Activated gamma-delta T cell treated with Interleukin-2 at 50 U/mL for 16 hours (primary cell): ENCODE measurements at regions not wholly inside any gene's neighbourhood (a gene's known extent, or its start where the extent isn't known, plus 50 kb on each side); places are given as distances from the start of the nearest gene placed in this dataset.

Experiments
- DNase-seq: peaks from one replicate; pipeline ENCODE4 v3.0.0-alpha.2; 2020

GRCh38 chr2:71919708-71920107, 228.0 kb downstream of the CYP26B1 start:
- no peak for DNase-seq

- DNase-seq: no peak
Observed at GRCh38 chr2:71910277-71910676, 237.4 kb downstream of the CYP26B1 start.

GRCh38 chr2:71908798-71909197, 238.9 kb downstream of the CYP26B1 start:
- DNase-seq: no peak

DNA sequence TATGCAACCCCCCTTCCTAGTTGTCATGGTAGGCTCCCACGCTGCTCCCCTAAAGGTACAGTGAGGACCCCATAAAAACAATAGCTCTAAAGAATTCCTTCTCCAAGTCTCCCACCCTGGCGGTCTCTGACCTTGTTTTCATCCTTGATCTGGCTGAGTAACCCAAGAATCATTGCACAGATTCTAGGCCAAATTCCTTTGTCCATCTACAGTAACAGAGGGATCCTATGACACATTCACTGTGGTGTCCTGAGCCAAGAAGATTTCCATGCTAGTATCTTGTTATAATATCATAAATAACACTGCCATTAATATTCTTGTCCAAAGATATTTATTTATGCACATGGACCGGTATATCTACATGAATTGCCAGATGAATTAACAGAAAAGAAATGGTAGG, 240.2 kb downstream of the CYP26B1 start:
- DNase-seq: no peak

DNA sequence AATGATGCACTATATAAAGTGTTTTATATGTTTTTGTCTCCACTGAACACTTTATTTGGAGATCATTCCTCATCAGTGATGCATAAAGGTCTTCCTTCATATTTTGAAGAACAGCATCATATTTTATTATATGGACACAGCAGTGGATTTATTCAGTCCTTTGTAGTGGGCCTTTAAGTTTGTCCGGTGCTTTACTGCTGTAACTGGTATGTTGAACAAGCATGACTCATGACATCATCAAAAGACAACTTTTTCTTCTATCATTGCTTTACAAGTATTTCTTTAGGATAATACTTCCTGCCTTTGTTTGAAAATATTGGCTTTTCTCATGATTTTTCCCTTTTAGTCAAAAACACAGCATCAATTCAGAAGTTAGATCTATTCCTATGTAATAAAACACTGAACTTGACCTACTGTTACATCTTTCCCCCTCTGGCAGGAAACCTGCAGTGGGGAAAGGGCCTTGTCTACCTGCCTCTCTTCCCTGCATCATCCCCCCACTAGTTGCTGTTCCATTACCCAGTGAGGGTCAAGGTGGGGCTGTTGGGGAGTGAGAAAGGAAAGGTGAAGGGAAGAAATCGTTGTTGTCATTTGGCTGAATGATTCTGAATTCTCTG, 241.2 kb downstream of the CYP26B1 start:
- DNase-seq: no peak

- no peak for DNase-seq
Observed at GRCh38 chr2:71905205-71905604, 242.5 kb downstream of the CYP26B1 start.

DNA sequence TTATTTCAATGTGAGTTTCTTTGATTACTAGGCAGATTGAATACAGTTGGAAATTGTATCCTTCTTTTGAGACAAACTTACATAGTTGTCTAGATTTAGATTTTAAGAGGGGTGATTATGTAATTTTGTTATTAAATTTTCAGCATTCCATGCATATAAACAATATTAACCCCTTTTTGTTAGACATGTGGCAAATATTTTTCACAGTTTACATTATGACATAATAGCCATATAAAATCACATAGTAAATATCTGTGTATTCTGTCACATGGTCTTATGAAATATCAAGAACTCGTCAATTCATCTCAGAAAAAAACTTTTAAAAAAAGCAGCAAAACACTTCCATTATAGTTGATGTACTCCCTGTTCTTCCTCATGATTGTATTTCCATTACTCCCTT, 243.8 kb downstream of the CYP26B1 start:
- DNase-seq: no peak

- no peak for DNase-seq
Observed at GRCh38 chr2:71901466-71901865, 246.2 kb downstream of the CYP26B1 start.

GRCh38 chr2:71898851-71899681, 248.6 kb downstream of the CYP26B1 start:
- DNase-seq: no peak

- no peak for DNase-seq
Observed at GRCh38 chr2:71898375-71898774, 249.3 kb downstream of the CYP26B1 start.

DNA sequence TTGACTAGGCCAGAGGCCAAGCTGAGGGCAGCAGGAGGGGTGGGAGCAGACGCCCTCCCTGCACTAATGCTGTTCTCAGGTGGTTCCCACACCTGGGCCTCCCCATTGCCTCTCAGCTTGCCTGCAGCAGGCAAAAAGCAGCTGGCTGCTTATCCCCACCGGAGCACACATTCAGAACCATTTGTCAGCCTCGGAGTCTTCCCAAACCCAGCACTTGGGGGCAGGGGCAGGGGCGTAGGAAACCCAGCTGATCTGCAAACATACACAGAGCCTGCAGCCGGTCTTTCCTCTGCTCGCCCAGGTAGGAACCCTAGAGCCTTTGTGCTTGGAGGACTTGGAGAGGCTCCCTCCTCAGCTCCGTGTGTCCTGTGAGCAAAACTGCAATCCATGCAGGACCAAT, 249.8 kb downstream of the CYP26B1 start:
- no peak for DNase-seq

DNA sequence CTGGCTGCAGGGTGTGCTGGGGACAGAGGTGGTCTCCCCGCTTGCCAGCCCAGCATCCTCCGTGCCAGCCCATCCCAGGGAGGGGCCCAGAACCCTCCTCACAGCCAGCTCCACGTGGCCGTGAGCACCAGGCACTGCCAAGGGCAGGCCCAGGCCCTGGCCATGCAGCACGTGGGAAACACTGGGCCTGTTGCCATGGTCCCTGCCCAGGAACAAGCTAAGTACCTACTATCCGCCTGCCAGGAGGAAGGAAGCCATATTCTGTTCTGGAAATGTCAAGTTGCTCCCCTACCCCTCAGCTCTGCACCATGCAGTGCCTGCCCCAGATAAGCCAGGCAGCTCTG, 250.6 kb downstream of the CYP26B1 start:
- no peak for DNase-seq

- DNase-seq: no peak
Observed at GRCh38 chr2:71896385-71897136, 251.1 kb downstream of the CYP26B1 start.

GRCh38 chr2:71895320-71896161, 252.1 kb downstream of the CYP26B1 start:
- no peak for DNase-seq

GRCh38 chr2:71894261-71894660, 253.4 kb downstream of the CYP26B1 start:
- DNase-seq: no peak

GRCh38 chr2:71893646-71894045, 254.0 kb downstream of the CYP26B1 start:
- no peak for DNase-seq

GRCh38 chr2:71892896-71893295, 254.8 kb downstream of the CYP26B1 start:
- no peak for DNase-seq

GRCh38 chr2:71892423-71892730, 255.3 kb downstream of the CYP26B1 start:
- no peak for DNase-seq

DNA sequence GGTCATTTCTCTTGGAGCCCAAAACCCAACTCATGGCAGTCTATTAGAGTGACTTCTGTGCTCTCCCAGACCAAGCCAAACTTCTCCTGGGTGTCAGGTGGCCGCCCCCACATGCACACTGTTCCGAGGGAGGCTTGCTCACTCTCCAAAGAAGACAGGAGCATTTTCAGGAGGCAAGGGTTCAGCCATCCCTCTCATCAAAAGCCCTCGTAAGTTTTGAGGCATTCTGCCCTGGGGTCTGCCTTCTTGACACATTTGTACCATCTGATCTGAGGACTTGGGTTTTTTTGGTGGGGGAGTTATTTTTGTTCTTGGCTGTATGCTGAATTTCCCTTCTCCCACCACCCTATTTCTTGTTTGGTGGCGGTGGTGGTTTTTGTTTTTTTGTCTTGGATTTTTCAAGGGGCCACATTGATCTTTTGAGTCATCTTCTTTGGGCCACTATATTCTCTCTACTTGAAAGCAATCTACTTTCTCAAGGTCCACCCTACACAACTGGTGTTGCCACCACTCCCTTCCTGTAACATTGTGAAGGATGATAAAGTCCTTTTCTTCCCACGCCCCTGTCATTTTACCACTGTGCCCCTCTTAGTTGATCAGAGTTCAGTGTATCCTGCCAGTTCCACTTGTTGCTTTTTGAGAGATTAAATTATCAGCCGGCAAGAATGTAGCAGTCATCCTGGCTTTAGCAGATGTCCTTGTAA, 255.8 kb downstream of the CYP26B1 start:
- no peak for DNase-seq

- no peak for DNase-seq
Observed at GRCh38 chr2:71891155-71891554, 256.5 kb downstream of the CYP26B1 start.

- no peak for DNase-seq
Observed at GRCh38 chr2:71889759-71890684, 257.6 kb downstream of the CYP26B1 start.
